Uterus (tissue), 3 donors: ENCODE measurements at regions not wholly inside any gene's neighbourhood (a gene's known extent, or its start where the extent isn't known, plus 50 kb on each side); places are given as distances from the start of the nearest gene placed in this dataset.

ENCODE experiments used
- DNase-seq, 2 donors: peaks; one replicate each; pipeline ENCODE4 v3.0.0-alpha.2; 2019 to 2020
- H3K27ac ChIP-seq, 2 donors: fragments of 200-600 bp; sonication (generic); 1 replicate in 1 of 2; 2 replicates in 1 of 2; pipeline ENCODE4 v1.5.1; 2016 to 2018
- H3K27me3 ChIP-seq, 2 donors: fragments of 200-600 bp; sonication (generic); one replicate each; pipeline ENCODE4 v1.5.1; 2018 to 2019; ENCODE audit warnings: control low read depth in 1 of 2
- H3K36me3 ChIP-seq, 2 donors: fragments of 200-600 bp; sonication (generic); one replicate each; pipeline ENCODE4 v1.5.1; 2019; ENCODE audit warnings: control low read depth in 1 of 2
- H3K4me1 ChIP-seq, 2 donors: fragments of 200-600 bp; sonication (generic); one replicate each; pipeline ENCODE4 v1.5.1; 2018 to 2019; ENCODE audit warnings: control low read depth in 1 of 2
- H3K4me3 ChIP-seq, 2 donors: fragments of 200-600 bp; sonication (generic); 1 replicate in 1 of 2; 2 replicates in 1 of 2; pipeline ENCODE4 v1.5.1; 2018 to 2019; ENCODE audit warnings: mild to moderate bottlenecking in 1 of 2
- H3K9me3 ChIP-seq, 2 donors: fragments of 200-600 bp; sonication (generic); one replicate each; pipeline ENCODE4 v1.5.1; 2019; ENCODE audit warnings: control low read depth in 1 of 2
- CTCF ChIP-seq, 4 experiments: fragments of 200-600 bp in 2 of 4; fragments of 450-650 bp in 2 of 4; sonication (generic) in 2 of 4; IDR thresholded peaks; one replicate each; pipeline ENCODE4 v1.5.1; 2016 to 2019; ENCODE audit warnings: antibody characterized with exemption in 4 of 4, mild to moderate bottlenecking in 2 of 4, moderate library complexity in 1 of 4
- POLR2A ChIP-seq, 2 donors: fragments of 450-650 bp; IDR thresholded peaks; one replicate each; pipeline ENCODE4 v1.6.1; 2016; ENCODE audit warnings: antibody characterized with exemption in 2 of 2, mild to moderate bottlenecking in 1 of 2, moderate library complexity in 1 of 2
- intact Hi-C: fragments of 100-400 bp; cut with DNase I; formaldehyde crosslinking; loops from one replicate; pipeline ENCODE4 v1.15.1; 2023; ENCODE audit warnings: low total_unique reads
- donor health status: DM: yes; HTN: yes; CAD: no.

- Histone ChIP-seq H3K9me3 (no peaks in the 10 kb centered on the region), H3K4me1 (no peaks in the 10 kb centered on the region), H3K27ac (no peak overlapping the region), H3K4me3 (no peak overlapping the region), H3K27me3 (no peaks in the 10 kb centered on the region), H3K36me3 (no peaks in the 10 kb centered on the region)
- TF ChIP-seq POLR2A (IDR thresholded peaks at IDR 0.05) = no peak
- TF ChIP-seq CTCF (IDR thresholded peaks at IDR 0.05) = no peak
- intact Hi-C loops = no loop called here
- DNase-seq = no peak
Measured at GRCh38 chr22:48670731-48671130, 1156.9 kb downstream of the BRD1 start.

DNA sequence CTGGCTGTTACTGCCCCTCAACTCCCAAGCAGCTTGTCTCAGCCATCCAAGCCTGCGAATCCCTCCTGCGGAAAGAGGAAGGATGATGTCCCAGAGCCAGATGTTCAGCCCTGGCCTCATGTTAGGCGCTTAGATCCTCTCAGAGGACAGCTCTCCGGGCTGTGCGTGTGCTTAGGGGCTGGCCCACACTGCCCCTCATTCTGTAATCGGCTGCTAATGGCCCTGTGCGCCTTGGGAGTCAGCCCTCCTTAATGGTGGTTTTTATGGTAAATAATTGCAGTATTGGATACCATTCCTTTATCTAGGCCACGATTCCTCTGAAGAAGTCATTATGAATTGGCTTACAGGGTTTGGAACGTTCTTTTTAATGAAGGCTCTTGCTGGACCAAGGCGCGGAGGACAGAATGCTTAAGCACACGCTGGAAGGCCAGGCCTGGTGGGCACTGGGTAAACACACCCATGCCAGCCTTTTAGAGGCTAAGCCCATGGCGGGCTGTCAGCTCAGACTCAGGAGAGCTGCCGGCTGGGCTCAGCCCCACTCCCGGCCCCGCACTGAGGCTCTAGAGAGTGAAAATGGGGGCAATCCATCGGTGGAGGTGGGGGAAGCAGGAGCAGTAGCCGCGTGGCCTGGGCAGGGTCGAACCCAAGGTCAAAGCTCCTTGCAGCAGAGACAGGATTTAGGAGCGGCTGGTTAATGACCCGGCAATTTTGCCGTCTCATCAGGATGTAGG, 1157.5 kb downstream of the BRD1 start:
- intact Hi-C loops = no loop called here
- H3K9me3 ChIP-seq = no peaks in the 10 kb centered on the region
- DNase-seq = no peak
- no peak overlapping the region for H3K4me3 ChIP-seq
- H3K27ac ChIP-seq = no peak overlapping the region
- no peaks in the 10 kb centered on the region for H3K27me3 ChIP-seq
- H3K4me1 ChIP-seq = no peaks in the 10 kb centered on the region
- TF ChIP-seq POLR2A (IDR thresholded peaks at IDR 0.05) (no peak), CTCF (IDR thresholded peaks at IDR 0.05) (no peak)
- no peaks in the 10 kb centered on the region for H3K36me3 ChIP-seq

DNA sequence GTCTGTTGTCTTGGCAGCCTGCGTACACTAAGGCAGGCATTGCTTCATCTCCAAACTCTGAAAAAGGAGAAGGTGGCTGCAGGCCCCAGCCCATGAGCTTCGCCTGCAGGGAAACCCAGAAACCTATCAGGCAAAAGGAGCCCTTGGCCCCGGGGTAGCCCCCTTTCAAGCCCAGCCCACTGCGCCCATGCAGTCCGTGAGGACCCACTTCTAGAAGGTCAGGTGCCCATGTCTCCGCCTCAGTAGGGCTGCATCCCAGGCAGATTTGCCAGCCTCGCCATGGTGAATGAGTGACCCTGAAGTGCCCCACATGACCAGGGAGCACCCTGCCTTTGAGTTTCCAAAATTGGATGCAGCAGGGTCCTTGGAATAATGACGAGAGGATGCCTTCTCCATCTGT, 1158.4 kb downstream of the BRD1 start:
- no peaks in the 10 kb centered on the region for H3K27me3 ChIP-seq
- H3K9me3 ChIP-seq = no peaks in the 10 kb centered on the region
- H3K4me1 ChIP-seq = no peaks in the 10 kb centered on the region
- no peak for DNase-seq
- intact Hi-C loops = no loop called here
- TF ChIP-seq POLR2A (IDR thresholded peaks at IDR 0.05) (no peak), CTCF (IDR thresholded peaks at IDR 0.05) (no peak)
- H3K36me3 ChIP-seq = no peaks in the 10 kb centered on the region
- H3K4me3 ChIP-seq = no peak overlapping the region
- no peak overlapping the region for H3K27ac ChIP-seq

DNA sequence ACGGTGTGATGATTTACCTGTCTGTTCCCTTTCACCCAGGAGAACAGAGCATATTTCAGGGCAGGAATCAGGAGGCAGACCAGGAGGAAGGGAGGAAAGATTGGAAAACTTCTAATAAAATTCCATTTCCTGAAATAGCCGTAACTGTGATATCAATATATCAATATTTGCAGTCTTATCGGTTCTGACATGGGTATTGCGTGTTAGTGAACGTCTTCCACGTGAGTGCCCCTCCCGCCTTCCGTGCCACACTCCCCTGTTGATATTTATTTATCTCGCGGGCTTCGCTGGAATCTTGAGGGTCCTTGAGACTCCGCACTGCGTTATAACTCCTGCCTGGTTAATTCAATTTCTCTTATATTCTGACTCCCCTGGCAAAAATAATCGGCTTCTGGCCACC, 1160.4 kb downstream of the BRD1 start:
- Histone ChIP-seq H3K27ac (no peak overlapping the region), H3K27me3 (no peaks in the 10 kb centered on the region), H3K4me3 (no peak overlapping the region), H3K9me3 (no peaks in the 10 kb centered on the region), H3K36me3 (no peaks in the 10 kb centered on the region), H3K4me1 (no peaks in the 10 kb centered on the region)
- no peak for DNase-seq
- no peak for TF ChIP-seq CTCF (IDR thresholded peaks at IDR 0.05)
- no peak for TF ChIP-seq POLR2A (IDR thresholded peaks at IDR 0.05)
- intact Hi-C loops = no loop called here

- H3K9me3 ChIP-seq = no peaks in the 10 kb centered on the region
- no peaks in the 10 kb centered on the region for H3K36me3 ChIP-seq
- DNase-seq = no peak
- H3K4me1 ChIP-seq = no peaks in the 10 kb centered on the region
- no peak overlapping the region for H3K4me3 ChIP-seq
- TF ChIP-seq CTCF (IDR thresholded peaks at IDR 0.05) (no peak), POLR2A (IDR thresholded peaks at IDR 0.05) (no peak)
- H3K27ac ChIP-seq = no peak overlapping the region
- H3K27me3 ChIP-seq = no peaks in the 10 kb centered on the region
- intact Hi-C loops = no loop called here
Measured at GRCh38 chr22:48666620-48667019, 1161.1 kb downstream of the BRD1 start.
